ENCODE measurements at regions not wholly inside any gene's neighbourhood (a gene's known extent, or its start where the extent isn't known, plus 50 kb on each side); places are given as distances from the start of the nearest gene placed in this dataset.
"Not testable (repeated sequence)": the region's sequence is repeated elsewhere in the genome, so short reads cannot be mapped to it uniquely, and the experiment has no call there.

DNA sequence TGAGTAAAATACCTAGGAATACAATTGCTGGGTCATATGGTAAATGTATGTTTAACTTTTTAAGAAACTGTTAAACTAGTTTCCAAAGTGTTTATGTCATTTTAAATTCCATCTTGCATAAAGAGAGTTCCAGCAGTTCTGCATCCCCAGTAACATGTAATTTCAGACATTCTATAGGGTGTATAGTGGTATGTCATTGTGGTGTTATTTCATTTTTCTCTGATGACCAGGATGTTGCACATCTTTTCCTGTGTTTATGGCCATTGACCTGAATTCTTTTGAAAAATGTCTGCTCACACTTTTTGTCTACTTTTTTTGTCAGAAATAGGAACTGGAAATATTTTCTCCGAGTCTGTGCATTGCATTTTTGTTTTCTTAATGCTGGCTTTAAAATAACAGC is 128.9 kb downstream of the TMEM200A start:
- no peak for DNase-seq (ENCODE audit: low read depth in 2 of 2)

DNA sequence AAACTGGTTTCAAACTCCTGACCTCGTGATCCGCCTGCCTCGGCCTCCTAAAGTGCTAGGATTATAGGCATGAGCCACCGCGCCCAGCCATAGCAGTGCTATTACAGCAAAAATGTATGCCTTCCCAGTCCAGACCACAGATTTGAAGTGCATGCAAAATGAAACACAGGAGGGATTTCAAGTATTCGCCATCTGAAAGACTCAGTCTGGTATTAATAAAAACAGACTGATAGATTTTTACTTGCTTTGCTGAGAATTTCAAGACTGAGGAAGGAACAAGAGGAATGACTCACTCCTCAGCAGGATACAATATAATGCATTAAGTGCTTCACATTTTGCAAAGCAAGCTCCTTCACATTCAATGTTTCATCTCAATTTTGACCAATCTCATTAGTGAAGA is 134.9 kb downstream of the TMEM200A start:
- no peak for DNase-seq (ENCODE audit: low read depth in 2 of 2)

DNA sequence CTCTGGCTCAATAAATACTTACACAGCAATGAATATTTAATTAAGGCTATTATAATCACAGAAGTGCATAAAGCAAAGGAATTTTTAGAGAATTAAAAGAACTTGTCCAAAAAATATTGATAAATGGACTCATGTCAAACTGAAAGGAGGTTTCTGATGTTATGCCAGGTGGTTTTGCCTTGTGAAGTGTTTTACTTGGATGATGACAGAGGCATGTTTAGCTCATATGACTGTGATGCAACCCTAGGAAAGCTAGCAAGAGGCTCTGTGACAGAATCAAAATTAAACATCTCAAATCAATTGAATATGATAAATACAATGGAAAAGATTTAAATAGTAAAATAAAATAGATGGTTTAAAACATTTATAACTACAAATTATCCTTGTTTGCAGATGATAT is 137.3 kb downstream of the TMEM200A start:
- no peak for DNase-seq (ENCODE audit: low read depth in 2 of 2)

DNA sequence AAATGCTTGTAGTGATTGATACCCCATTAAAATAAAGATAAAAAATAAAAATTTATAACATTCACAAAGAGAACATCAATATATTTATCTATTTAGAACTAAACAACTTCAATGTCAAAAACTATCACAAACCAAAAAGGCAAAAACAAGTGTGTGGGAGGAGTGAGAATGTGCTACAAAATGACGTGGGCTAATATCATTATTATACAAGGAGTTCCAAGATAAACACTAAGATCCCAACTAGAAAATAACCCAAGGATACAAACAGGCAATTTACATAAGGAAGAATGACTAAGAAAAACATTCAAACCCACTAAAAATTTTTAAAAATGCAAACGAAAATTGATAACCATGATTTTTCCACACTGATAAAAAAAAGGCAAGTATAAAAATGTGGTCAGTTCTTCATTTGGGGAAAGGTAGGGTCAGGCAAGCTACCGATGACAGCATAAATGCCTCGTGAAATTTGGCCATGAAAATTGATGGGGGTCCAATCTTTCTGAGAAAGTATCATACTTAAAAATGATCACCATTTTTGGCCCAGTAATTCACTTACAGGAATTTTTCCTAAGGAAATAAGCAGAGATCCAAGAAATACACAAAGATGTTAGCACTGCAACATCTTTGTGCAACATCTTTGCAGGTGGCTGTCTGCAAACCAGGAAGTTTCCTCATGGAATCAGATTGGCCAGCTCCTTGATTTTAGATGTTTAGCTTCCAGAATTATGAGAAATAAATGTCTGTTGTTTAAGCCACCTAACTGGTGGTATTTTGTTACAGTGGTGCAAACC is 140.2 kb downstream of the TMEM200A start:
- DNase-seq (ENCODE audit: low read depth in 2 of 2), result no peak

DNA sequence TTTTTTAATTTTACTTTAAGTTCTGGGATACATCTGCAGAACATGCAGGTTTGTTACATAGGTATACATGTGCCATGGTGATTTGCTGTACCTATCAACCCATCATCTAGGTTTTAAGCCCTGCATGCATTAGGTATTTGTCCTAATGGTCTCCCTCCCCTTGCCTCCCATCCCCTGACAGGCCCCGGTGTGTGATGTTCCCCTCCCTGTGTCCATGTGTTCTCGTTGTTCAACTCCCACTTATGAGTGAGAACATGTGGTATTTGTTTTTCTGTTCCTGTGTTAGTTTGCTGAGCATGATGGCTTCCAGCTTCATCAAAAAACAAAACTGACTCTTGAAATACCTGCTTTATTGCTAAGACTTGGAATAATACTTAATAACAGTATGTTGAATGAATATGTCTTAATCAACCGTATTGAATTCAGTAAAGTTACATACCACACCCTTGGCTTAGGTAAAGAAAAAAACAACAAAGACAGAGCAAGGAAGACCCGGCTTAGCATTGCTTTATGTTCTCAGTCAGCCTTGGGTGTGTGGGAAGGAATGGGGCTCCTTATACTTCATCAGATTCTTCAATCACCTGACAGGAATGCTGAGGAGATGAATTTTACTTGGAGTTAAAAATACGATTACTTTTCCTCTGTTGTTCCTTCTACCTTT is 141.3 kb downstream of the TMEM200A start:
- not testable (repeated sequence) for DNase-seq (ENCODE audit: low read depth in 2 of 2)

DNA sequence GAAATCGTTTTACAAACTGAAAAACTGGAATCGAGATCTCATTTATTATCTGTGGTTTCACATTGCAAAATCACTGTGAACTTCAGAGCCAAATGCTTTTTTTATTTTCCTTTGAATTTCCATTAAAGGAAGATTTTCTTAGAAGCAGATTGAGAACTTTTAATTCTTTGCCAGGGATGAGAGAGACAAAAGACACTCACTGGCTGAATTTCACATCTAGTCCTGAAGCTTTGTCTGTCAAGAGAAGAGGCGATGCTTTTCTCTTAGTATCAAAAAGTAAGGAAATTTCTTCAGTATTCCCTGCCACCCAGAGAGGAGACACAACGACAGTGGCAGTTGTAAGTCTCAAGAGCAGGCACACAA is 141.8 kb downstream of the TMEM200A start:
- no peak for DNase-seq (ENCODE audit: low read depth in 2 of 2)

DNA sequence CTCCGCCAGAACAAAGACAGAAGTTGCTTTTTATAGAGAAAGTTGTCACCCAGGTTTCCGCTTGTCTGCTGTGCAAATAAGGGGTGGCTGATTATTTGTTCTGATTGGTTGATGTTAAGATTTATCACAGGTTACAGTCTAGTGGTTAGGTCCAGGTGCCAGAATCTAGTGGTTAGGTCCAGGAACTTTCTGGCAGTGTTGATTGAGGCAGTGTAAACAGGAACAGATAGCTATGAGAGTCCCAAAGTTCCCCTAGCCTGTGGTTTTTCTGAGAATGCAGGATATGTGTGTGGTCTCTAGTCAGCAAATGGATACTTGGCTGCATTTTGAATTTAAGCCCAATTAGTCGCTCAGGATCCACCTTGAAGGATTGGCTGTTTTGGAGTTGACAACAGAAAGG is 148.0 kb downstream of the TMEM200A start:
- no peak for DNase-seq (ENCODE audit: low read depth in 2 of 2)

DNA sequence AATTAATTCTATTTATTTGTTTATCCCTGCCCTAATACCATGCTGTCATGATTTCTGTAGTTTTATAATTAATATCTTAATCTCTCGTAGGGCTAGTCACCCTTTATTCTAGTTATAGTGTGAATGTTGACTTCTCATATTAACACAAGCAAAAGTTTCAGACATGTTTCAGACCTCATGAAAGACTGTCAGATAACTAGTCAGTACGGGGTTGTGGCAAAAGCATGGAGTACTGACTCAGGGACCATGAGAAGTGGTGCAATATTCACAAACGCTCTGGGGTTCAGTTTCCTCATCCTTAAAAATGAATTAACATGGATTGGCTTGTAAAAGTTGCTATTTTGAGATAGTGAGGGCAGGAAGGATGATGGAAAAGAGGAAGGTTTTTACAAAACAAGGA is 148.9 kb downstream of the TMEM200A start:
- DNase-seq (ENCODE audit: low read depth in 2 of 2), result no peak

DNA sequence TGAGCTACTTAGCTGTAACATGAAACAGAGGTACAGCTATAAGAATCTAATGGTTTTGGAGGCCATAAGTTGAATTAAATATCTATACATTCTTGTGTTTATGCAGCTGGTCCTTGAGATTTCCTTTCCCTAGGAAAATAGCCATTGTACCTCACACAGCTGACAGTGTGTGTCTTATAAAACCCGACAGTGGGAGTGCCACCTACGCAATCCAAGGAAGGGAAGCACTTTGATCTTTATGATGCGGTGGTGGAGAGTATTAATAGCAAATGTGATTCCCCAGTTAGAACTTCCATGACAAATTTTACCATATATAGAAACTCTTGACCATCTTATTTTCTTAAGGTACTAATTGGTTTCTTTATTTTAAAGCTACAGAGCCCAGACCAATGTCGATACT is 149.5 kb downstream of the TMEM200A start:
- DNase-seq (ENCODE audit: low read depth in 2 of 2), result no peak

DNA sequence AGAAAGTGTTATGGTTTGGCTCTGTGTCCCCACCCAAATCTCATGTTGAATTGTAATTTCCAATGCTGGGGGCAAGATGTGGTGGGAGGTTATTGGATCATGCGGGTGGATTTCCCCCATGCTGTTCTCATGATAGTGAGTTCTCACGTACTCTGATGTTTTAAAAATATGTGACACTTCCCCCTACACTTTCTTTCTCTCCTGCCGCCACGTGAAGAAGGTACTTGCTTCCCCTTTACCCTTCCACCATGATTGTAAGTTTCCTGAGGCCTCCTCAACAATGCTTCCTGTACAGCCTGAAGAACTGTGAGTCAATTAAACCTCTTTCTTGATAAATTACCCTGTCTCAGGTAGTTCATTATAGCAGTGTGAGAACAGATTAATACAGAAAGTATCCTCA is 150.8 kb downstream of the TMEM200A start:
- DNase-seq (ENCODE audit: low read depth in 2 of 2), result no peak

DNA sequence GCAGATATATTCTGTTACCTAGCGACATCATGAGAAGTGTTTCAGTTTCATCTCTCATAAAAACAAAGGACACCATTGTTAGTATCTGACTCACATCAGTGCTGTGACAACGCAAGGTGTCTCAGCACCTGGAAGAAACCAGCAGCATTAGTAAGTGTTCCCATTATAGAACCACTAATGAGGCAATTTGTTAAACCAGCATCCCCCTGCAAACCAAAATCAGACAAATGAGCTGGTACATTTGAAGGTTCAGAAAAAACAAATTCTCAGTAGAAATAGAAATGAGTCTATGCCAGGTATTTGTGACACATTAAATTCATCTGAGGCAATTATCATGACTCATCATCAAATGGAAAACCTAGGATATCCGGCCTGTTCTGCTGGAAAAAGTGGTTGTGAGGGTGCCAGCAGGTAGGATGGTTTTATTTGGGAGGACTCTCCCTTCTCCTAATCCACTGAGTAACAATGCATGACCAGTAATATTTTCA is 151.7 kb downstream of the TMEM200A start:
- DNase-seq (ENCODE audit: low read depth in 2 of 2), result peak in 1 of 2 experiments; percentile 10

DNA sequence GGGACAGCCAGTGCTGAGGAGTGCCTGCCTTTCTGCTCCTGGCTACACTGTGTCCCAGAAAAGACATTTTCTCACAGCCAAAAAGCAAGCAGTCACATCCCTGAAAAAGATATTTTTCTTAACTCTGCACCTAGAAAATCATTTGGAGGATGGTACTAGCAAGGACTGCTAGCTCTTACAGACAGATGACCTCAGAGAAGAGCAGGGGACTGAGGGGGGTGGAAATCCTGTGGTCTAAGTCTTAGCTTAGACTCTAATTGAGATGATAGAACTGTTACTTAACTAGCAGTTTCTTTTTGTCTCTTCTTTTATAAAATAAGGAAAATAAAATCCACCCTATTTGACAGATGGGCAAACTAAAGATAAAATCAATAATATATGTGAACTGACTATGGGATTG is 152.8 kb downstream of the TMEM200A start:
- DNase-seq (ENCODE audit: low read depth in 2 of 2), result no peak

DNA sequence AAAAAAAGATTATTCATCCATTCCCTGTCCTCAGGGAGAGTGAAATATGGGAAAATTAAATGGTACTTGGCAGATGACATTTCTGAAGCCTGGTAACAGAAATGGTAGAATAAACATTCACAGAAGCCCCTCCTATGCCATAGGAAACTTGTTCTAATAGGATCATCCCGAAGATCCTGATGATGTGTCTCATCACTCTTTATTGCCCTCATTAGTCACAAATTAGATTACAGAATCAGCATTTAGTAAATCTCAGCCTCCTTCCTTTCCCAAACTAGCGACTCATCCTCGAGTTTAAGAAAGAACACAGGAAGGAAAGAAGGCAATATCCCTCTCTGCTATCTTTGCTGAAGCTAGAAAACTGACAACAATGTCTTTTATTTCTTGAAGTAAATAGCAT is 154.4 kb downstream of the TMEM200A start:
- no peak for DNase-seq (ENCODE audit: low read depth in 2 of 2)

DNA sequence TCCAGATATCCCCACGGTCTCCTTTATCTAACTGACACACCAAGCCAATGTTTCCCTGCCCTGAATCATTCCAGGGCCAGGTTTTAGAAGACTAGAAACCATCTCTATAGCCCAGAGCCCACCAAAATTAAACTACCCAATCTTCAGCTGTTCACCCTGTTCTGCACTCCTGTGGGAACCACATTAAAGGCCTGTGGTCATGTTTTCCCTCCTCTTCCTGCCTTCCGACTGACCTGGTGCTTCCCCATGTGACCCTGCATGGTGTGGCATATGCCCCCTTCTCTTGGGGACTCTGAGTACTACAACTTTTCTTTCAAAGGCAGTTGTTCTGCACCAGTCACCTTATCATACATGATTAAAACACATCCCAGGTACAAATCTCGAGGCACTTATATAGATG is 155.0 kb downstream of the TMEM200A start:
- DNase-seq (ENCODE audit: low read depth in 2 of 2), result no peak

DNA sequence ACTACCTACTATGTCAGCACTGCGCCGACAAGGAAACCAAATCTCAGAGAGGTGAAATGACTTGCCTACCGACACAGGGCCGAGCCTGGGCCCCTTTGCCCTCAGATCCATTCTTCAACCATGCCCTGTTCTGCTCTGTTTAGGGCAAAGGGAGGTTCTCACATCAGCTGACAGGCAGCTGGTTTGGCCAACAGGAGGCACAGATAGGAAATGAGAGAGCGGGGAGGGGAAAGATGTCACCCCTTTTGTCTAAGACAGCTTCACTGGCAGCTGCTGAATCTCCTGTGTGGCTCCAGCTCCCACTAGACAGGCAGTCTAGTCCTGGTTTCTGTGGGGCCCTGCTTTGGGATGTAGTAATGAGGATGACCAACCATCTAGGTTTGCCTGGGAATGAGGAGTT is 158.7 kb downstream of the TMEM200A start:
- no peak for DNase-seq (ENCODE audit: low read depth in 2 of 2)

DNA sequence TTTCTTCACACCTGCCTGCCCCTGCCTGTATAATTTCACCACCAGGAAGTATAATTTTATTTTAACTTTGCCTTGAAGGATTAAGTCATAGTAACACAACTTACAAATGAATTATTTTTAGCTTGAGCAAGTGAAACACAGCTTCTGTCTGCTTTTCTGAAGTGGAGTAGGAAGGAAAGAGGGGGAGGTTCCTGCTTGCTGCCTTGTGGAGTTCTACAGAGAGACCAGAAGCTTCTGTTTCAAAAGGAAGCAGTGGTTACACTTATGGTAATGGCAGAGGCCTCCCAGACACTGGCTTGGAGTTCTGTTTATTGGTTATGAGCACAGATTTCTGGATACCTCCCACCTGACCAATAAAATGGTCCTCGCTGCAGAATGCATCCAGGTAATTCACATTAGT is 159.6 kb downstream of the TMEM200A start:
- no peak for DNase-seq (ENCODE audit: low read depth in 2 of 2)

DNA sequence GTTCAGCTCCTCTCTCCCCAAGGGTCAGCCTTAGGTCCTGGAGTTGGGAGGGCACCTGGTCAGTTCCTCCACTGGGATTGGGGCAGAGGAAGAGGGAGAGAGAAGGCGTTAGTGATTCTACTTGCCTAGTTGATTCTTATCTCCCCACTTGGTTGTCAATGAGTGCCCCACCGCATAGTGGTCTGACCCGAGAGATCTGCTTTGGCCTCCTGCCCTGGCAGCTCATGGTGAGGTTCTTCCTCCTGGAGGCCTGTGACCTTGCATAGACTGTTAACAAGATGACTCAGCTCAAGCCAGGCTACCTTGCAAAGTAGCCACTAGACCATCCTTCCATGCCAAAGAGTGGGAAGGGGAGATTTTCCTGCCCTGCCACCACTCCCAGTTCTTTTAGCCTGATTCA is 160.6 kb downstream of the TMEM200A start:
- no peak for DNase-seq (ENCODE audit: low read depth in 2 of 2)

DNA sequence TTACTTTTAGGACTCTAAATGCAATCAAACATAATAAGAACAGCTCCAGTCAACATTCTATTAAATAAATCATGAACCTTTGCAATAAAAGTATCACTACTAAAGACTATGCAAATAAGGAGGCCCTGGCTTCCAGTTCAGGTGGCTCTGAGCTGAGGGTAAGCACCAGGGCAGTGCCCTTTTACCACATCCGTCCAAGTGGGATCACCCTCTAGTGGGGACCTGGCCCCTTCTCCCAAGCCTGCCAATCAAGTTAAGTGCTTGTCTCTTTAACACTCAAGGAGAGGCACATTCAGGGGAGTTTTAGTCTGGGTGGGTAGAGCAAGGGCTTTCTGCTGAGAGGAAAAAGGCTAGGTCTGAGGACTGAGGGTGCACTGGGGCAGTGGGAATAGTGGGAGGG is 161.4 kb downstream of the TMEM200A start:
- DNase-seq (ENCODE audit: low read depth in 2 of 2), result no peak

DNA sequence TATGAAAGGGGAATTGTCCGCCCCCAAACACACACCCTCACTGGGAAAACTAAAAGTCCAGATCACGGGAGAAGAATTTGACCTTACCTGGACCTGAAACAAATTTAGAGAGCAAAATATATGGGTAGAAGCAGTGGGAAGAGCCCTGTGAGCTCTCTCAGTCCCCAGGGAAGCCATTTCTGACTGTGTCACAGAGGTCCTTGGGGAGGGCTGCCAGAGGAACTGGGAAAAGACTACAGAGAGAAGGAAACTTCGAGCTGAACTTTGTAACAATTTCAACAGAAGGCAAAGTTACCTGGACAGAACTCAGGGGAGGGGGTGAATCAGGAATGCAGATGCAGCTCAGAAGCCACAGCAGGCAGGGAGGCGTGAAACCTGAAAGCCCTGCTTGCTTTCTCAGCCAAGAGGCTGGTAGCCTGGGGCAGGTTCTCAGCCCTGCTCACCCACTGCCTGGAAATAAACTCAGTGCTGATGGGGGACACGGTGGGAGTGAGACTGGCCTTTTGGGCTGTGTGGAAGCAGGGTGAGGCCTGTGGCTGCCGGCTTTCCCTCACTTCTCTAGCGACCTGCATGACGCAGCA is 163.8 kb downstream of the TMEM200A start:
- DNase-seq (ENCODE audit: low read depth in 2 of 2), result no peak

DNA sequence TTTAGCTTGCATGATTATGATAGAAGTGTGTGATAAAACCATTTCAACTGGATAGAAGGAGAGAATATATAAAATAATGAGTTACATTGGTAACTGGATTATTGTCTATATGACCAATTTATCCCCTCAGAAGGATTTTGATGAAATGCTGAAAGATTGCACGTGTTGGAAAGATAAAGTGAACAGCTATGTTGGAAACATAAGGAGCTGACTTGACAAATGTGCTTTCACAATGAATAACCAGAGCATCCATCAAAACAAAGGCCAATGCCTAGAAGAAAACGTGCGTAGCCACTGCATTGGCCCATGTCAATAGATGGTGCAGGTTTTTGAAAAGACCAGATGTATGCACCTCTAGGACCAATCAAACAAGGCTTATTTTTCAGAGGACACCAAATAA is 168.8 kb downstream of the TMEM200A start:
- DNase-seq (ENCODE audit: low read depth in 2 of 2), result no peak

DNA sequence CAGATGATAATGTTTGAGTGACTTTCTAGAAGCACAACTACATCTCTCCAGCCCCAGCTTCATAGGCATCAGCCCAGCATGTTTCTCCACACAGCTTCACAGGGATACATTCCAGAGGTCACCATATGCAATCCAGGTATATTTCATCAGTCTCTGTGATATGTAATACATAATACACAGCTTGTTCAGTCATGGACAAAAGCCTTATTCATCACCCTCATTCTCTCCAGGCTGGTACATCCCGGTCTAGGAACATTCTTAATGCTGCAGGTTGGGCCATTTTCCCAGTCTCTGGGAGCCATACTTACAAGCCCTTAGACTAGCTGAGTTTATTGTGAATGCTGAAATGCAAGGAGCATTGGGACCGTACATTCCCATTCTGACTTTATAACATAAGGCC is 169.4 kb downstream of the TMEM200A start:
- DNase-seq (ENCODE audit: low read depth in 2 of 2), result no peak

DNA sequence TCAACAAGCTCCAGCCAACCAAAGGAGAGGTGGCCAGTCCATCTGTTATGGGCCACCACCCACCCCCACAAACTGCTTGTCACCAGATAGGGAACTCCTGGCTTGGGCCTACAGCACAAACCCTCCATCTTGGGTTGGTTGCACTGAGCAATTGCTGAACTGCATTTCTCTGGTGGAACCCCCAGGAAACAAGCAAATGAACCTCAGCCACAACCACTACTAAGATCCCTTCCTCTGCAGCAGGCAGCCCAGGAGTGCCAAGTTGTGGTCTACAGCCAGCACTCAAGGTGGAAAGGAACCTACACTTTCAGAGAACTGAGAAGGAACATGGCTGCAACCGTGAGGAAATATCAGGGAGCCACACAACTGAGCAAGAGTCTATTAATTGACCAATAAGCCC is 171.6 kb downstream of the TMEM200A start:
- no peak for DNase-seq (ENCODE audit: low read depth in 2 of 2)

DNA sequence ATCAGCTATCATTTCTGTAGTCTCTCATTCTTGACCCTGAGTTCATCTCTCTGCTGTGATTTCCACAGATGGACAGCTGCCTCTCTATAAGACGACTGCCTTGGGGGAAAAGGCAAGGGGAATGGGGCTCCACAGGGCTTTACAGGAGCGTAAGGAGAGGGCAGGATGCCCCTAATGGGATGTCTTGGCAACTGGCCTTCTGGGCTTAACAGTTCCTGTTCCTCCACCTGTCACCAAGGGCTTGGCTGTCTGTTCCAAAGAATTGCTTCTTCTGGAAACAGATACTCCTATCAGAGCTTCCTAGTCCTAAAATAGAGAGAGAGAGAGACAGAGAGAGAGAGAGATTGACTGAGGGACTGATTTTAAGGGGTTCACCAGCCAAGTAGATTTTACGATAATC is 181.9 kb downstream of the TMEM200A start:
- no peak for DNase-seq (ENCODE audit: low read depth in 2 of 2)
